HG03108 (cell line): ENCODE measurements at regions not wholly inside any gene's neighbourhood (a gene's known extent, or its start where the extent isn't known, plus 50 kb on each side); places are given as distances from the start of the nearest gene placed in this dataset.
A peak's percentile ranks its signal among the peaks of the same experiment; 100 is the strongest.
"Not testable (repeated sequence)": the region's sequence is repeated elsewhere in the genome, so short reads cannot be mapped to it uniquely, and the experiment has no call there.

ENCODE experiments used
- ATAC-seq: cut with Tn5 transposase; IDR thresholded peaks from one replicate; pipeline ENCODE4 v1.9.1; 2021; ENCODE audit warnings: moderate library complexity; ENCODE audit not compliant: unreplicated experiment

DNA sequence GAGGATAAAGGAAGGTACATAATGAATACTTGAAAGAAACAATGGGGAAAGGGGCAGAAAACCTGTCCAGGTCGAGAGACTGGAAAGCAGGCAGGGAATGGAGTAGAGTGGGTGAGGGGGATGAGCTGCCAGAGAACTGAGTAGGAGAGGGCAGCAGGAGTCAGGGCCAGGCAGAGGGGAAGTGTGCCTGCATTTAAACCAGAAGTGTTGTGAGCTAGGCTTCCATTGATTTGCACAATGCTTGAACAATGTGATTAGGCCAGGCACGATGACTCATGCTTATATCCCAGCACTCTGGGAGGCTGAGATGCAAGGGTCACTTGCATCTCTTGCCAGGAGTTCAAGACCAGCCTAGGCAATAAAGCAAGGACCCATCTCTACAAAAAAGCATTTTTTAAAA is 332.6 kb downstream of the ANAPC1 start:
- not testable (repeated sequence) for ATAC-seq

DNA sequence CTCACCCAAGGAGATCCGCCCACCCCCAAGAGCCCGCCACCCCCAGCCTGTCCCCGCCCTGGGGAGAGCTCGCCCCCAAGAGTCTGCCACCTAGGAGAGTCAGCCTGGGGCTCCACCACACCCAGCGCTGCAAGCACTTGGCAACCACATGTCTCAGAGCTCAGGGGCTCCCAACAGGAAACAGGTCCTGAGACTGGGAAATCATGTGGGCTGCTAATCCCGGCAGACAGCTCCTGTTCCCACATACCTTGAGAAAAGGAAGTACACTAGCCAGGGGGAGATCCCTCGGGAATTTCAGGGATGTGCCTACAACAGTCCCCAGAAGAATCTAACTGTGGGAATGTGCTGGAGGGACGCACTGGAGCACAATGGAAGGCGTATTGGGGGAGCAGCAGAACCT is 331.4 kb downstream of the ANAPC1 start:
- ATAC-seq = not testable (repeated sequence)

DNA sequence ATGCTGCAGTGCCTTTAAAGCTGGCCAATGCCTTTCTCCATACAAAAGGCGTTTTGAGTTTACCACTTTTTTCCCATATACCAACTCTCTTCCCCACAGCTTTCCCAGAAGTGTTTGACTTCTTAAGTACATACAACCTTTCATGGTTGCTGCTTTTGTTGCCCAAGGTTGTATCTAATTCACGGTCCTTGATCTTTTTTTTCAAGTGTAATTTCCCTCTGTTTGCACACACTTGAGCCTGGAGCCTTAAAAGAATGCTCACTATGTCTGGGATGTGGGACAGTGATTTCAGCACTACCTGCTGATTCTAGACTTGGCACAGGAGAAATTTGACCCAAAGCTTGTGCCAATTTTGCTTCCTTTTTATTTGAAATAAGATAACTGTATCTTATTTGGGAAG is 324.7 kb downstream of the ANAPC1 start:
- not testable (repeated sequence) for ATAC-seq

DNA sequence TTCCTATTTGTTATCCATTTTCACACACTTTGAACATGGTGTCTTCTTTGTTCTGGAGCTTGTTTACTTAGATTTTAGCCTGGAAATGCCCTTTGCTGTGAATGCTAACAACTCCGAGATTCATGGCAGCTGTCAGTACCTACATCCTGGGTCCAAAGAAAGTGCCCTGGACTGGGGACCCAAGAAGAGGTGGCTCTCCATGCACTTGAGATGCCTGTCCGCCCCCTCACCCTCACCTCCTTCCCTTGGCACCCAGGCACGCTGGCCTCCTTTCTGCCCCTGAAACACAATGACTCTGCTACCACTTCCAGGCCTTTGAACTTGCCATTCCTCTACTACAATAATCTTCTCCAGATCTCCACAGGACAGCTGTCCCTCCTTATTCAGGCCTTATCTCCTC is 324.2 kb downstream of the ANAPC1 start:
- not testable (repeated sequence) for ATAC-seq

DNA sequence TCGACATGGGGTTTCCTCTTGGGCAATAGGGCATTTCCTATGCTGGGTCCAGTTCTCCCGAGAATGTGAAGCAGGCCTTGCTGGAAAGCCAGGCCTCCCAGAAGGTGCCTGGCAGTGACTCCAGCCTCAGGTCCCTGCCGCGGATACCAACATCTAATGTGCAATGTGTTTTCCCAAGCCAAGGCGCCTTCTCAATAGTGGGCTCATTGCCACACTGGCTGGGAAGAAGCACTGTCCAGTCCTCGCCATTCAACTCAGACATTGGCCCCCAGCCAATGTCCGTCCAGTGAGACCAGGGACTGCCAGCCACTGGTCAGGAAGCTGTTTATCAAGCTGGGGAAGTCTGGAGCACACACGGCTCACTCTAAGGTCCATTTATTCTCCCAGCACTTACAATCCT is 317.9 kb downstream of the ANAPC1 start:
- ATAC-seq = not testable (repeated sequence)

DNA sequence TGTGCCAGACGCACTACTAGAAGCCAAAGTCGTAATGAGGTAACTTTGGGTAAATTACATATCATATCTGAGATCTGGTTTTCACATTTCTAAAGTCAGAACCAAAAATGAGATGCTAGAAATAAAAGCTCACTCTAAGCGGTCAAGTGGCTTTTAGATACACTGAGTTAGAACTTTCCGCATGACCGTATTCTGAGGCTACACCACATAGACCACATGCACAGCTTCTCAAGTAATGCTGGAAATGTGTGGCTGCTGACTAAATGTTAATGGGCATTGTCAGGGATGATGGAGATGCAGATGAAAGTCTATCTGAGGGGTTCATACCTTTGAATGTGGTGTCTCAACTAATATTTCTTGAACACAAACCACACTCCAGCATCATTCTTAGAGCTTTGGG is 316.8 kb downstream of the ANAPC1 start:
- not testable (repeated sequence) for ATAC-seq

DNA sequence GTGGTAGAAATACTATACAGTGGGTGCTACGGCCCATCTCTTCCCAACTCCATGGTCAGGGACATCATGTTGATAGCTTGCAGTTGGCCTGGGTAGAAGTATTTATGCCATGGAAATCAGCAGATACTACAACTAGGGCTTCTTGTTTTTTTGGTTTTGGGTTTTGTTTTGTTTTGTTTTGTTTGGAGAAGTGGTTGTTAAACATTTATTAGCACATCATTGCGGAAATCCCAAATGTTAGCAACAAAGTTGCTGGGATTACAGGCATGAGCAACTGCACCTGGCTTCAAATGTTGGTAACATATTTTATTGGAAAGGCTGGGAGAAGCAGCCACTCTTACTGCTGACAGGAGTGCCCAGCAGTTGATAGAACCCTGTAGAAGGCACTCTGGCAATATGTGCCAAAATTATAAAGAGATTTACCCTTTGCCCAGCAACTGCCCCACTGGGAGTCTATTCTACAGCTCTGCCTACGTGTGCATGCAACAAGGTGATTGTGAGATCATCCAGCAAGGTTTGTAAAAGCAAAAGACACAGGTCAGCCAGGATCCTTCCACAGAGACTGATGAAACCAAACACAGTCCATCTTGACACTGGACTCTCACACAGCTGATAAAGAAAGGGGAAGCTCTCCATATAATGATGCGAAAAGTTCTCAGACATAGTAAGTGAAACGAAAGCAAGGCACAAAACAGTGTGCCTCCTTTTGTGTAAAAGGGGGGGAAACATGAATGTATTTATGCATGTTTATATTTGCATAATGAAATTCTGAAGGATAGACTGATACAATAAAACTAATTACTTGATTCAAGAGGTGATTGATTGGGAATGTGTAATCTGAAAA is 314.4 kb downstream of the ANAPC1 start:
- not testable (repeated sequence) for ATAC-seq

DNA sequence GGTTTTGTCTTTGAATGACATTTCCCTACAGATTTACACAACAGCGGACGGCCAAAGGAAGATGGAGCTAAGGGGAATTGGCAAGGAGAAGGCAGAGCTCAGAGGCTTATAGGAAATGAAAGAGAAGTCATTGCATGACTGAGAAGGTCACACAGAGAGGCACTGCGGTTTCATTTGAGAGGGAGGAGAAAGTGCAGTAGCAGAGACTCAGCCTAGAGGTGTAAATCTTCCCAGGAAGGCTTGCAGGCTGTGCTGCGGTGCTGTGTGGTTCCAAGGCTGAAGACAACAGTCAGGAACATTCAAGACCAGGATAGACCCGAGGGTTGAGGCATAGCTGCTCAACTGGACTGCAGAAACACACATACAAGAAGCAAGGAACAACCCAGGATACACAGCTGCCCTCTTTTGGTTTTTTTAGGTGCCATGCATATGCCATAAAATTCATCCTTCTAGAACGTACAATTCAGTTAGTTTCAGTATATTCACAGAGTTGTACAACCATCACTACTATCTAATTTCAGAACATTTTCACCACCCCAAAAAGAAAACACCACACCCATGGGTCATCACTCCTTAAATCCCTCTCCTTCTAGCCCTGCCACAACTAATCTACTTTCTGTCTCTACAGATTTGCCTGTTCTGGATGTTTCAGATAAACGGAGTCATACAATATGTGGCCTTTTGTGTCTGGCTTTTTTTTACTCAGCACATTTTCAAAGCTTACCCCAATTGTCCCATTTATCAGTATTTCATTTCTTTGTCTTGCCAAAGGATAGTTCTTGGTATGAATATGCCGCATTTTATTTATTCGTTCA is 313.5 kb downstream of the ANAPC1 start:
- peak; percentile 95 for ATAC-seq

DNA sequence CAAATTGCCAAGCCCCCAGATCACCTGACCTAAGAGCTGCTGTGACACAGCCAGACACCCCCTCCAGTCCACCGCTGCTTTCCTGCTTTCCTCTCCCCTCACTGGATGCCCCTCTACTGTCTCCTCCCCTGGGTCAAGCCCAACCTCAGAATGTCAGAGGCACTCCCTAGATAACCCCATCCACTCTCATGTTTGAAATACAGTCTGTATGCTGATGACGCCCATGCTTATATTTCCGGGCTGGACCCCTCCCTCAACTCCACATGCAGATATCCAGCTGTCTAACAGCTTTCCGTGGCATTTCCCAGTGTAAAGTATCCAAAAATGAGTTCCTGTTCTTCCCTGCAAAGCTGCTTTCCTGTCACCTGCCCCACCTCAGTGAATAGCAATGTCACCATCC is 309.2 kb downstream of the ANAPC1 start:
- not testable (repeated sequence) for ATAC-seq

DNA sequence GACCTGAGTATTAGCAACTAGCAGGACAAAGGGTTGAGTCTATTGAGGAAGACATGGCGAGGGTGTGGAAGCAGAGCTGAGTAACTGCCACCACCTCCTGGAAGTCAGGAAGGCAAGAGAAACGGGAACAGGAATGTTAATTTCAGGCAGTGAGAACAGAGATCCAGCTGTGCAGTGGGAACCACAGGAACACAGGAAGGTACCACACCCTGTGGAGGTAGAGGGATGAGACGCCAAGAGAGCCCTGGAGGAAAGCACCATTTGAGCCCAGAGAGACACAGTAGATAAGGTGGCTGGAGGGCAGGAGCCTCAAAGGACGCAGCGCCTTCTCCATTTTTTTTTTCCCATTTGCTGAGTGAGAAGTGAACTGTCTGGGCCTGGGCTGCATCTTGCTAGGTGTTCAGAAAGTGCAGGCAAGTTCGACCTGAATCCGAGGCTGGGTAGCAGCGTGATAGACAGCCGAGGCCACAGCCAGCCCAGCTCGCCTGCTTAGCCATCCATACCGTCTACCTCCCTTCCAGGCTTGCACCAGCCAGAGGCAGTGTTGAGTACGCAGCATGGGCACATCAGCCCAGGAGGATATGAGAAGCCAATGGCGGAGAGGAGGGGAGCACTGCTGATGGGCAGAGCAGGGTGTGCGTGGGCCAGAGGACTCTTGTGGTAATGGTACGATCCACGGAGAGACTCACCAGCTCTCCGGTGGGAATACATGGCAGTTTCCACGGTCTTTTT is 306.7 kb downstream of the ANAPC1 start:
- not testable (repeated sequence) for ATAC-seq

DNA sequence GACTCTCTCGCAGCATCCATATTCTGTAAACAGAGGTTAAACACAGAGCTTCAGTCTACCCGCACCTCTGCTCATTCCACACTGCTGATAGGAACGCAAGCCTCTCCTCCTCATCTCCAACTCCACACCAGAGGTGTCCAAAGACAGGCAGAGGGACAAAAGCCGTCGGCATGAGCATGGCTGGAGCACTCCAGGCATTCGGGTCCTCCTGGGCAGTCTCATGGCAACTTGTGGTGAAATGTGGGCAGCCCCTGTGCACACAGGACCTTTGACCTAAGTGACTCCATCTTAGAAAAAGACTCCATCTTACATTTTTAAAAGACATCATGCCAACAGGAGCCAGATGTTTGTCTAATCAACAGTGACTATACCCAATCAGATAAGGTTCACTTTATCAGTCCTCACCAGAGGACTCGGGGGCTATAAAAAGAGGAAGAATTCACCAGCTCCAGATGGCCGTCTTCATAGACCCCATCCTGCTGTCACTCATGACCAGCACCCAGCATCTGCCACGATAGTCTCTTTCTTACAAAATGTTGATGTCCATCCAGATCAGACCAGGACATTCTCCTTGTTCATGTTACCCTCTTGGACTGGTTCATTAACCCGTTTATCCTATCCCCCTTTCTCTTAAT is 304.4 kb downstream of the ANAPC1 start:
- not testable (repeated sequence) for ATAC-seq

DNA sequence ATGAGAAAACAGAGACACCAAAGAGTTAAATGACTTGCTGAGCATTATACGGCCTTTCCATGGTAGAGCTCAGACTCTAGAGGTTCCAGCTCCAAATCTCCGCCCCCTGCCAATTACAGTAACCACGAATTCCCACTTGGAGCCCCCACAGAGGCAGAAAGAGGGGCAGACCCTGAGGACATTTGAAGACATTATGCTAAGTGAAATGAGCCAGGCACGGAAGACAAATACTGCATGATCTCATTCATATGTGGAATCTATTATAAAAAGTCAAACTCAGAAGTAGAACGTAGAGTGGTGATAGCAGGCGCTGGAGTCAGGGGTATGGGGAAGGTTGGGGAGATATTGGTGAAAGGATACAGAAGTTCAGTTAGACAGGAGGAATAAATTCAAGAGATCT is 303.4 kb downstream of the ANAPC1 start:
- ATAC-seq = not testable (repeated sequence)

DNA sequence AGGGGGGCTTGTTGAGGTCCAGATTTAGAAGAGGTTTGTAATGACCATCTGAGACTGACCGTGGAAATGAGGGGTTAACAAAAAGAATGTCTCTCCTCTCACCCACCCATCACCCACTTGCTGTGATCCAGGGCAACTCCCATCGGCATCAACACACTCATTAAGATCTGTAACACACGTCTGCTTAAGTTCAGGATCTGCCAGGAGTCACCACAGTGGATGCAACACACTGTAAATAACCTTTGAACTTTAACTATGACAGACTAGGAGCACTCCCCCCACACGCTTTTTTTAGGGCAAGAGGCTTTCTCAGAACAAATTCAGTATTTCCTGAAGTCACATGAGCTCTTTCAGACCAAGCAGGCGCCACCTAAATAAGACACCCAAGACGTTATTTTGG is 301.9 kb downstream of the ANAPC1 start:
- not testable (repeated sequence) for ATAC-seq

DNA sequence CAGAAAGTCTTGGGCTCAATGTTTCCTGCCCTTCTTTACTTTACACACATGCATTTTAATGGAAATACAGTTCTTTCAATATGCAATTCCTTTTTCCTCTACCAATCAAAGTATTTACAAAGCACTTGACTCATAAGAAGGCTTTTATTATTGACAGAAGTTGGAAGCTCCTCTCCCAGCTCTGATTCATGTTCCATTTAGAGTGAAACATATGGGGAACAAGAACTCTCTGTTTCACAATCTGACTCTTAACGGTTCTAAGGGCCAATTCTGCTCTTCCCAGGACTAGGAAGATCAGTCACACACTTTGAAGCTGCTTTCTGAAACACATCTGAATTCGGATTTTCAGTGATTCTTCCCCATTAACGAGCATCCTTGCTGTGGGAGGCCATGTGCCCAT is 300.5 kb downstream of the ANAPC1 start:
- ATAC-seq = not testable (repeated sequence)

DNA sequence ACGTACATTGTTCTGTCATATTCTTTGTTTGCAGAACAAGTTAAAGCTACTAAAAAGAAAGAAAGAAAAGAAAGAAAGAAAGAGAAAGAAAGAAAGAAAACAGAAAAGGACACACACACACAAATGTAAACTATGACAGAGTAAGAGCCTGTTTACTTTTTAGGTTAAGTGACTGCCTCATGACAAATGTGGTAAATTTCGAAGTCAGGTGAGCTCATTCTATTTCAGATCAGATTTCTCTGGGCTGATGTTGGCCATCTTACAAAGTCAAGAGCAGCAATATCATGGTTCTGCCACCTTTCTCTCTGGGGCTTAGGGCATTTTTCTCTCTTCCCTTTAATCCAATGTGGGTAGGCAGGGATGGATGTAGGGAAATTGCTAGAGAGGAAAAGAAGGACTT is 299.5 kb downstream of the ANAPC1 start:
- not testable (repeated sequence) for ATAC-seq

DNA sequence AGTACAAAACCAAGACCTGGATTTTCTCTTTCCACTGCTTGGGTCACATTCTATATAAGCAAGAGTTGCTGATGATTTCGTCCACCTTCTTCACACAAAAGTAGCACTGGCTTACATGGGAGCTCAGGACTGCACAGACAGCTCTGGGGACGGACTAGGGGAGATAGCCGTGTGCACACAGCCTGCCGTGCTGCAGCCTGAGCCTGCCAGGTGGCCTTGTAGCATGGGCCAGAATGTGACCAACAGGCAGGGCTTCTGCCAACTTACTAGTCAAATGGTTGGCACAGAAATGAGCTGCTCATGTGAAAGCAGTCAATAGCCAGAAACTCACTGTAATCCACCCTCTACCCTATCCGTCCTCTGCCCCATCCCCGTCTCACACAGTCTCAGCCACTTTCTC is 299.0 kb downstream of the ANAPC1 start:
- not testable (repeated sequence) for ATAC-seq

DNA sequence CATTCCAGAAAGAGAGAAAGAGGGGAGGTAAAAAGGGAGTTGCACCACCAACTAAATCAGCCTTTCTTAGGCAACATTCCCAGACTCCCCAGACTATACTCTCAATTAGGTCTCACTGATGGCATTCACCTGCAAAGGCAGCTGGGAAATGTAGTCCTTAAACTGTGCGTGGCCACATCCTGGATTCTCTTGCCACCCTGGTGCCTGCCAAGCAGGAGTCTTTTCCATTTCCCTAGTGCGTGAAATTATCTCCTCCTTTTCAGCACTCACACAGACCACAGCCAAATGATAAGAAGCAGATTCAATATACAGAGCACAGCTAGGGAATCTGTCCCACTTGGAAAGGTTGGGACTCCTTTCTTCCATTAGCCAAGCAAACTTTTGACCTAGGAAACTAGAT is 298.0 kb downstream of the ANAPC1 start:
- not testable (repeated sequence) for ATAC-seq

DNA sequence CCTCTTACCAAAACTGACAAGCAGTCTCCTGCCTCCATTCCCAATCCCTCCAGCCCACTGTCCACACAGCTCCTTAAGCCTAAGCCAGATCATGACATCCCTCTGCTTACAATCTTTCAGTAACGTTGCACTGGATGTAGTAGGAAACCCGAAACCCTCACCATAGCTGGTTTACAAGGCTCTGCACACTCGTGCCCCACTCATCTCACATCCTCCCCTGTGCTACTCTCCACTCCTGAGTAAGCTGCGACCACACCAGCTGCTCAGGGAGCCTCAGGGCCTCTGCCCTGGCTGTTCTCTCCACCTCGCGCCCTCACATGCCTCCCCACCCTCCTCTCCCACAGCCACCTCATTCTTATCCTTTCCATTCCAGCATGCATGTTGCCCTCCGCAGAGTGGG is 288.9 kb downstream of the ANAPC1 start:
- not testable (repeated sequence) for ATAC-seq

DNA sequence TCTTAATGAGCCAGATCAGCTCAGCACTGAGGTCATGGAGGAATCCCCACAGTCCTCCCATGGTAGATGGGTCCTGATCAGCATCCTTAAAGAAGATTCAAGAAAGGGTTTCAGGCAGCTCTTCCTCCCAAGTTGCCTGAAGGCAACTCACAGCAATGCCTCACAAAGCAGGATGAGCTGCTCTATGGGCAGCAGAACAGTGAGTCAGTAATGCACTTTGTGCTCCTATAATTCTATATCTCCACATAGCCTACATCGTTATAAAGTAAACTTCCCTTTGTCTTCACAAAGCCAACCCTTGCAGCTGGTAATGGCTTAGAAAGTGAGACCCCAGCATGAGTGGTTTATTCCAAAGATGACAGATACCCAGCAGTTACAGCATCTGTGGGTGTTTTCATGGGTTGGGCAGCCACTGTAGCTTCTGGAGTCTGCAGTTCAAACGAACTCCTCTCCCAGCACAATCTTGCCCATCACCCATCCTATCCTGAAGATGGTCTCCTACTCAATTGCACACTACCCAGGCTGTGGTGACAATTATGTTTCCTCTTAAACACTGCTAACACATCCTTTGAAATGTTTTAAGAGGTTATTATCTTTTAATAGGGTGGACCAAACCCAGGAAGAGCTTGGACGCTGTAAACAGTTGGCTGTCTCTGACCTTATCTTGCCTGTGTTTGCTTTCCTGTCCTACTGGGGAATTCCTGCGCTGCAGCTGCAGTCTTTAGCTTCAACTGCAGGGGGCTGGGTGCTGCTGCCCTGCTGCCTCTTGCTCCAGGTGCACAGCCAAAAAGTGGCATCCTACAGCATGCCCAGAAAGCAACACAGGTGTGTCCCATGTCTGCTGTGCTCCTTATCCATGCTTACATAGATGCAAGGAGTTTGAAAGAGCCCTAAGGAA is 286.9 kb downstream of the ANAPC1 start:
- not testable (repeated sequence) for ATAC-seq

DNA sequence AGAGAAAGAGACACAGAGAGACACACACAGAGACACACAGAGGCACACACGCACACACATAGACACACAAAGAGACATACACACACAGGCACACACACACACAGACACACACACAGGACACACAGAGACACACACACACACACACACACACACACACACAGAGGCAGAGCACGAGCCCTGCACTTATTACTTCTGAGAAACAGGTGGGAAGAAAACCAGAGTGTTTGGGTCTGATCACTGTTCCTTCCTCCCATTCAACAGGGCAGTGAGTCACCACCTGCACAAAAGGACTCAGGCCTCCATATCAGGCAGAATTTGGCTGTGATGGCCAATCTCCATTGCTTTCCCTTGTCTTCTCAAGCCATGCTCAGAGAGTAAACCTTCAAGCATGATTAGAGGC is 285.0 kb downstream of the ANAPC1 start:
- ATAC-seq = not testable (repeated sequence)
